RWPE1 (cell line): ENCODE measurements at regions not wholly inside any gene's neighbourhood (a gene's known extent, or its start where the extent isn't known, plus 50 kb on each side); places are given as distances from the start of the nearest gene placed in this dataset.

ENCODE experiments used
- CTCF ChIA-PET: fragments of 350-600 bp; sonication (Branson Sonifier 250); formaldehyde crosslinking; extraction: SDS; loops from one replicate; lab custom pipeline; 2021; lab: Yijun Ruan, JAX
- POLR2A ChIA-PET: fragments of 400-600 bp; formaldehyde crosslinking; extraction: SDS; loops from one replicate; lab custom pipeline; 2020; ENCODE audit warnings: antibody characterized with exemption; ENCODE audit not compliant: low non-redundant PET; lab: Yijun Ruan, JAX
- DNase-seq: peaks from one replicate; pipeline ENCODE4 v3.0.0; 2012; ENCODE audit warnings: low spot score
- H3K27ac ChIP-seq: fragments of 450-650 bp; 2 replicates; pipeline ENCODE4 v1.5.1; 2017
- TF ChIP-seq, protein P1 (sequence below): fragments of 450-650 bp; conservative IDR thresholded peaks from 2 replicates; pipeline ENCODE4 v1.5.1; 2017; ENCODE audit warnings: low read depth, mild to moderate bottlenecking

GRCh38 chr13:32925506-32925905, 90.7 kb upstream of the KL start:
- ChIA-PET CTCF (no interaction called here), POLR2A (no interaction called here)
- TF ChIP-seq, protein P1, sequence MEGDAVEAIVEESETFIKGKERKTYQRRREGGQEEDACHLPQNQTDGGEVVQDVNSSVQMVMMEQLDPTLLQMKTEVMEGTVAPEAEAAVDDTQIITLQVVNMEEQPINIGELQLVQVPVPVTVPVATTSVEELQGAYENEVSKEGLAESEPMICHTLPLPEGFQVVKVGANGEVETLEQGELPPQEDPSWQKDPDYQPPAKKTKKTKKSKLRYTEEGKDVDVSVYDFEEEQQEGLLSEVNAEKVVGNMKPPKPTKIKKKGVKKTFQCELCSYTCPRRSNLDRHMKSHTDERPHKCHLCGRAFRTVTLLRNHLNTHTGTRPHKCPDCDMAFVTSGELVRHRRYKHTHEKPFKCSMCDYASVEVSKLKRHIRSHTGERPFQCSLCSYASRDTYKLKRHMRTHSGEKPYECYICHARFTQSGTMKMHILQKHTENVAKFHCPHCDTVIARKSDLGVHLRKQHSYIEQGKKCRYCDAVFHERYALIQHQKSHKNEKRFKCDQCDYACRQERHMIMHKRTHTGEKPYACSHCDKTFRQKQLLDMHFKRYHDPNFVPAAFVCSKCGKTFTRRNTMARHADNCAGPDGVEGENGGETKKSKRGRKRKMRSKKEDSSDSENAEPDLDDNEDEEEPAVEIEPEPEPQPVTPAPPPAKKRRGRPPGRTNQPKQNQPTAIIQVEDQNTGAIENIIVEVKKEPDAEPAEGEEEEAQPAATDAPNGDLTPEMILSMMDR: no peak
- H3K27ac ChIP-seq: no peak overlapping the region
- no peak for DNase-seq

GRCh38 chr13:32932376-32932775, 83.8 kb upstream of the KL start:
- H3K27ac ChIP-seq: no peak overlapping the region
- no peak for DNase-seq
- TF ChIP-seq, protein P1: no peak
- ChIA-PET POLR2A (no interaction called here), CTCF (no interaction called here)

- ChIA-PET POLR2A (interaction anchor here (0.6 kb wide), 1 partner anchor 608 kb away, joined by 3 read pairs; no protein-coding TSS in a partner anchor), CTCF (no interaction called here)
- no peak for DNase-seq
These were observed 79.5 kb upstream of the KL start for GRCh38 chr13:32936716-32937115.

GRCh38 chr13:32938314-32938713, 77.9 kb upstream of the KL start:
- H3K27ac ChIP-seq: no peak overlapping the region
- POLR2A ChIA-PET: no interaction called here
- CTCF ChIA-PET: no interaction called here
- DNase-seq: no peak
- TF ChIP-seq, protein P1: no peak

More at GRCh38 chr13:32936716-32937115, 79.5 kb upstream of the KL start:
- no peak overlapping the region for H3K27ac ChIP-seq
- TF ChIP-seq, protein P1: no peak

- no peak overlapping the region for H3K27ac ChIP-seq
- CTCF ChIA-PET: interaction anchor here (0.6 kb wide), 1 partner anchor 12 kb away, joined by 3 read pairs; no protein-coding TSS in a partner anchor
- POLR2A ChIA-PET: no interaction called here
- TF ChIP-seq, protein P1: no peak
- peak; percentile 9 for DNase-seq
These were observed 77.3 kb upstream of the KL start for GRCh38 chr13:32938907-32939306.

DNA sequence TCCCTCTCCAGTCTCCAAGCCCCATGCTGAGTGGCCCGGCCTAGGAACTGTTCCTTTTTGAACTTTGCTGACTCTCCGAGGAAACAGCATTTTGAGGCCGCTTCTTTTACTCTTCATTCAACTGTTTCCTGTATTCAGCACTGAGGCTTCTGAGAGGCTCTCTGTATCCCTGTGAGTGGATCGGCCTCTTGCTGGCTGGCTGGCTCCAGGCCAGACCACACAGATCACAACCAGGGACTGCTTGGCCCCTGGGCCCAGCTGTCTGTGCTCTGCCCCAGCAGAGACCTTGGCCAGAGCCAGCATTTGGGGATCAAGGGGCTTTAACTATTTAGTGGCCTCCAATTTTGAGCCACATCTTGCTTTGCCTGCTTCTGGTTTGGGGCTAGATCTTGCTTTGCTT, 75.6 kb upstream of the KL start:
- CTCF ChIA-PET: interaction anchor here (0.6 kb wide), 1 partner anchor 292 kb away, joined by 3 read pairs; no protein-coding TSS in a partner anchor
- POLR2A ChIA-PET: no interaction called here
- H3K27ac ChIP-seq: no peak overlapping the region
- TF ChIP-seq, protein P1: no peak
- no peak for DNase-seq
